ENCODE measurements at regions not wholly inside any gene's neighbourhood (a gene's known extent, or its start where the extent isn't known, plus 50 kb on each side); places are given as distances from the start of the nearest gene placed in this dataset.

GRCh38 chr16:87050142-87050541, 267.1 kb downstream of the C16orf95 start:
- no peaks in the 10 kb centered on the region for H3K36me3 ChIP-seq (replicated peaks; ENCODE audit: low read depth, low read length)
- no peaks in the 10 kb centered on the region for H3K9me3 ChIP-seq (ENCODE audit: insufficient read depth, low read length)
- no peak for TF ChIP-seq EZH2phosphoT487 (IDR thresholded peaks at IDR 0.05; ENCODE audit: low read depth)
- TF ChIP-seq, protein P1, sequence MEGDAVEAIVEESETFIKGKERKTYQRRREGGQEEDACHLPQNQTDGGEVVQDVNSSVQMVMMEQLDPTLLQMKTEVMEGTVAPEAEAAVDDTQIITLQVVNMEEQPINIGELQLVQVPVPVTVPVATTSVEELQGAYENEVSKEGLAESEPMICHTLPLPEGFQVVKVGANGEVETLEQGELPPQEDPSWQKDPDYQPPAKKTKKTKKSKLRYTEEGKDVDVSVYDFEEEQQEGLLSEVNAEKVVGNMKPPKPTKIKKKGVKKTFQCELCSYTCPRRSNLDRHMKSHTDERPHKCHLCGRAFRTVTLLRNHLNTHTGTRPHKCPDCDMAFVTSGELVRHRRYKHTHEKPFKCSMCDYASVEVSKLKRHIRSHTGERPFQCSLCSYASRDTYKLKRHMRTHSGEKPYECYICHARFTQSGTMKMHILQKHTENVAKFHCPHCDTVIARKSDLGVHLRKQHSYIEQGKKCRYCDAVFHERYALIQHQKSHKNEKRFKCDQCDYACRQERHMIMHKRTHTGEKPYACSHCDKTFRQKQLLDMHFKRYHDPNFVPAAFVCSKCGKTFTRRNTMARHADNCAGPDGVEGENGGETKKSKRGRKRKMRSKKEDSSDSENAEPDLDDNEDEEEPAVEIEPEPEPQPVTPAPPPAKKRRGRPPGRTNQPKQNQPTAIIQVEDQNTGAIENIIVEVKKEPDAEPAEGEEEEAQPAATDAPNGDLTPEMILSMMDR (IDR thresholded peaks at IDR 0.05; ENCODE audit: low read depth, low read length) = no peak
- H3K4me1 ChIP-seq (ENCODE audit: low read length) = no peaks in the 10 kb centered on the region
- no peak overlapping the region for H3K4me2 ChIP-seq (ENCODE audit: low read length)
- H4K20me1 ChIP-seq (ENCODE audit: insufficient read depth, low read length) = no peaks in the 10 kb centered on the region
- H2AFZ ChIP-seq (ENCODE audit: low read depth, low read length) = no peak overlapping the region
- H3K27me3 ChIP-seq (ENCODE audit: low read depth, low read length) = no peaks in the 10 kb centered on the region
- no peak overlapping the region for H3K27ac ChIP-seq (ENCODE audit: low read length)
- H3K79me2 ChIP-seq (ENCODE audit: low read length) = no peaks in the 10 kb centered on the region
- no peak overlapping the region for H3K9ac ChIP-seq (ENCODE audit: low read length)
- no peak overlapping the region for H3K4me3 ChIP-seq (ENCODE audit: low read length)

DNA sequence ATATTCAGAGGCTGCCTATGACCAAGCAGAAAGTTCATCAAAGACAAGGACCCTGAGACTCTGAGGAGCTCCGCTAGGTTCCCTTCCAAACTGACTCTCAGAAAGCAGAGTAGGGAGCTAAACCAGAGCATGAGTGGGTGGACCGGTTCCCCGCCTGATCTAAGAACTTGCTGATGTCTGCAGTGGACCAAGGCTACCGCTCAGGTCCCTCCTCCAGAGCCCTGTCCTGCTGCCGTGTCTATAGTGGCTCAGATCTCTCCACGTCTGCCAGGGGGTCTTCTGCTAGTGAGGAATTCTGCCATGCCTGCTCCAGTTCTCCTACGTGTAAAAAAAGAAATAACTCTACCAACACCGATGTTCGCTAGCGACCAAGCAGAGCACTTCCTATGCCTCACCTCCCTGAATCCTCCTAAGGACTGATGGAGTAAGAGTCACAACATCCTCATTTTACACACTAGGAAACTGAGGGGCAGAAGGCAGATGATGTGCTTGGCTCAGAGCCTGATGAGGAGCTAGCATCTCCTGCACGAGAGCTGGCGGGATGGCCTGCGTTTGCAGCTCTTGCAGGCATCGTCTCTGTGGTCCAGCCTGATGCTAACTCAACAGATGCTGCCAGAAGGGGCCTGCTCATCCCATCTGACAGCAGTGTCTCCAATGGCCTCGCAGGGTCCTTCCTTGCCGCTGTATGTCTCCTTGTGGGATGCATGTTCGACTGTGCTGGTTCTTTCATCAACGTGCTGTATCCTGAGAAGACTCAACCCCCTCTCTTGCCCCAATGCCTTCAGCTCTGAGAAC, 265.5 kb downstream of the C16orf95 start:
- H3K79me2 ChIP-seq (ENCODE audit: low read length) = no peaks in the 10 kb centered on the region
- H3K27ac ChIP-seq (ENCODE audit: low read length) = no peak overlapping the region
- H3K4me2 ChIP-seq (ENCODE audit: low read length) = no peak overlapping the region
- no peaks in the 10 kb centered on the region for H3K36me3 ChIP-seq (replicated peaks; ENCODE audit: low read depth, low read length)
- H3K4me1 ChIP-seq (ENCODE audit: low read length) = no peaks in the 10 kb centered on the region
- H3K9me3 ChIP-seq (ENCODE audit: insufficient read depth, low read length) = no peaks in the 10 kb centered on the region
- H3K27me3 ChIP-seq (ENCODE audit: low read depth, low read length) = no peaks in the 10 kb centered on the region
- H2AFZ ChIP-seq (ENCODE audit: low read depth, low read length) = no peak overlapping the region
- no peak overlapping the region for H3K4me3 ChIP-seq (ENCODE audit: low read length)
- no peak overlapping the region for H3K9ac ChIP-seq (ENCODE audit: low read length)
- TF ChIP-seq, protein P1 (IDR thresholded peaks at IDR 0.05; ENCODE audit: low read depth, low read length) = no peak
- no peak for TF ChIP-seq EZH2phosphoT487 (IDR thresholded peaks at IDR 0.05; ENCODE audit: low read depth)
- no peaks in the 10 kb centered on the region for H4K20me1 ChIP-seq (ENCODE audit: insufficient read depth, low read length)

DNA sequence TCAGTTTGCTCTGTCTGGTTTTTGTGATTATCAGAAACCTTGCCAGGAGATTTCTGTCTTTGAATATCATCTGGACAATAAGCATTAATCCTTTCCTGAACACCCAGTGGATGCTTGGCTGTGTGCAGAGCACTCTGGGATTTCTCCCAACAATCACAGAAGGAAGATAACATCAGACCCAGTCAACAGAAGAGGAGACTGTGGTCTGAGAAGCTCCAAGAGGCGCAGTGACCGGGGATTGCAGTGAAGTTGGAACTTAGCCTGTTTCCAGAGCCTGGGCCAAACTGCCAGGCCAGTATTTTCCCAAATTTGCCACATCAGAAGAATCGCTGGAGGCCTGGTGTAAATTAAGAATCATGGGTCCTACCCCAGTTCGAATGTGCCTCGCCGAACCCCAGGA, 264.7 kb downstream of the C16orf95 start:
- Histone ChIP-seq H3K9ac (ENCODE audit: low read length) (no peak overlapping the region), H3K4me1 (ENCODE audit: low read length) (no peaks in the 10 kb centered on the region), H2AFZ (ENCODE audit: low read depth, low read length) (no peak overlapping the region), H3K79me2 (ENCODE audit: low read length) (no peaks in the 10 kb centered on the region), H3K9me3 (ENCODE audit: insufficient read depth, low read length) (no peaks in the 10 kb centered on the region), H3K27me3 (ENCODE audit: low read depth, low read length) (no peaks in the 10 kb centered on the region), H4K20me1 (ENCODE audit: insufficient read depth, low read length) (no peaks in the 10 kb centered on the region), H3K36me3 (replicated peaks; ENCODE audit: low read depth, low read length) (no peaks in the 10 kb centered on the region), H3K4me2 (ENCODE audit: low read length) (no peak overlapping the region), H3K27ac (ENCODE audit: low read length) (no peak overlapping the region), H3K4me3 (ENCODE audit: low read length) (no peak overlapping the region)
- TF ChIP-seq, protein P1 (IDR thresholded peaks at IDR 0.05; ENCODE audit: low read depth, low read length) = no peak
- no peak for TF ChIP-seq EZH2phosphoT487 (IDR thresholded peaks at IDR 0.05; ENCODE audit: low read depth)

GRCh38 chr16:87053016-87053982, 263.9 kb downstream of the C16orf95 start:
- Histone ChIP-seq H3K4me2 (ENCODE audit: low read length) (no peak overlapping the region), H4K20me1 (ENCODE audit: insufficient read depth, low read length) (no peaks in the 10 kb centered on the region), H3K27me3 (ENCODE audit: low read depth, low read length) (no peaks in the 10 kb centered on the region), H3K9me3 (ENCODE audit: insufficient read depth, low read length) (no peaks in the 10 kb centered on the region), H3K36me3 (replicated peaks; ENCODE audit: low read depth, low read length) (no peaks in the 10 kb centered on the region), H3K4me3 (ENCODE audit: low read length) (no peak overlapping the region), H2AFZ (ENCODE audit: low read depth, low read length) (no peak overlapping the region), H3K4me1 (ENCODE audit: low read length) (no peaks in the 10 kb centered on the region), H3K9ac (ENCODE audit: low read length) (no peak overlapping the region), H3K79me2 (ENCODE audit: low read length) (no peaks in the 10 kb centered on the region), H3K27ac (ENCODE audit: low read length) (no peak overlapping the region)
- TF ChIP-seq EZH2phosphoT487 (IDR thresholded peaks at IDR 0.05; ENCODE audit: low read depth) = no peak
- TF ChIP-seq, protein P1 (IDR thresholded peaks at IDR 0.05; ENCODE audit: low read depth, low read length) = no peak
